Smooth muscle cell (in vitro differentiated cells): ENCODE measurements at regions not wholly inside any gene's neighbourhood (a gene's known extent, or its start where the extent isn't known, plus 50 kb on each side); places are given as distances from the start of the nearest gene placed in this dataset.

ENCODE experiments used
- DNase-seq: peaks from one replicate; lab custom pipeline; 2025; ENCODE audit not compliant: unreplicated experiment; lab: John Stamatoyannopoulos, UW
- H2AFZ ChIP-seq: fragments of 200-600 bp; sonication (generic); 2 replicates; pipeline ENCODE4 v1.6.0; 2016; ENCODE audit warnings: antibody characterized with exemption, low read depth, mild to moderate bottlenecking
- H3F3A ChIP-seq: fragments of 200-600 bp; sonication (generic); 2 replicates; pipeline ENCODE4 v1.6.0; 2017; ENCODE audit warnings: antibody characterized with exemption, low read depth
- H3K27ac ChIP-seq: fragments of 200-600 bp; sonication (generic); 2 replicates; pipeline ENCODE4 v1.5.1; 2016; ENCODE audit warnings: low read depth, mild to moderate bottlenecking
- H3K27me3 ChIP-seq: fragments of 200-600 bp; sonication (generic); 2 replicates; pipeline ENCODE4 v1.6.1; 2016; ENCODE audit warnings: low read depth, mild to moderate bottlenecking
- H3K36me3 ChIP-seq: fragments of 200-600 bp; sonication (generic); 2 replicates; pipeline ENCODE4 v1.5.1; 2016; ENCODE audit warnings: low read depth
- H3K4me1 ChIP-seq: fragments of 200-600 bp; sonication (generic); 2 replicates; pipeline ENCODE4 v1.5.1; 2016; ENCODE audit warnings: low read depth
- H3K4me2 ChIP-seq: fragments of 200-600 bp; sonication (generic); 2 replicates; pipeline ENCODE4 v1.6.0; 2016; ENCODE audit warnings: mild to moderate bottlenecking
- H3K4me3 ChIP-seq: fragments of 200-600 bp; sonication (generic); 2 replicates; pipeline ENCODE4 v1.5.1; 2016; ENCODE audit warnings: mild to moderate bottlenecking
- H3K79me2 ChIP-seq: fragments of 200-600 bp; sonication (generic); 2 replicates; pipeline ENCODE4 v1.6.0; 2016; ENCODE audit warnings: low read depth, mild to moderate bottlenecking
- H3K9ac ChIP-seq: fragments of 200-600 bp; sonication (generic); 2 replicates; pipeline ENCODE4 v1.6.0; 2016; ENCODE audit warnings: low read depth
- H3K9me3 ChIP-seq: fragments of 200-600 bp; sonication (generic); replicated peaks from 2 replicates; pipeline ENCODE4 v1.5.1; 2016; ENCODE audit warnings: low read depth
- H4K20me1 ChIP-seq: fragments of 200-600 bp; sonication (generic); 2 replicates; pipeline ENCODE4 v1.6.0; 2016; ENCODE audit warnings: low read depth
- CTCF ChIP-seq: fragments of 200-600 bp; sonication (generic); IDR thresholded peaks from 2 replicates; pipeline ENCODE4 v1.5.1; 2017; ENCODE audit warnings: borderline replicate concordance, mild to moderate bottlenecking, antibody characterized with exemption; ENCODE audit not compliant: insufficient read depth, poor library complexity, severe bottlenecking
- WGBS: methylation state at CpG from one replicate; pipeline ENCODE4 v1.1.7; 2016; ENCODE audit warnings: low lambda C conversion rate; 5-methylcytosine and 5-hydroxymethylcytosine counted together

- Histone ChIP-seq H3K36me3 (no peaks in the 10 kb centered on the region), H3K79me2 (no peaks in the 10 kb centered on the region), H3K4me3 (no peak overlapping the region), H3F3A (peaks cover 15% of the 10 kb centered on the region), H3K4me2 (peak overlapping the region; percentile 27), H4K20me1 (no peaks in the 10 kb centered on the region), H3K9ac (no peak overlapping the region), H3K4me1 (peaks cover 17% of the 10 kb centered on the region), H3K27me3 (no peaks in the 10 kb centered on the region), H3K9me3 (no peaks in the 10 kb centered on the region), H3K27ac (no peak overlapping the region), H2AFZ (no peak overlapping the region)
- no peak for DNase-seq
- no peak for TF ChIP-seq CTCF
- 44% methylated on average over 4 of the region's 4 CpGs for WGBS
Observed at GRCh38 chr5:124587280-124587679, 159.2 kb downstream of the ZNF608 start.

GRCh38 chr5:124584991-124585715 is 161.3 kb downstream of the ZNF608 start:
- Histone ChIP-seq H3K9me3 (no peaks in the 10 kb centered on the region), H3K79me2 (no peaks in the 10 kb centered on the region), H3K36me3 (no peaks in the 10 kb centered on the region), H3K4me3 (no peak overlapping the region), H3F3A (peaks cover 27% of the 10 kb centered on the region), H3K27me3 (no peaks in the 10 kb centered on the region), H3K27ac (peak overlapping the region; percentile 71), H3K4me1 (peaks cover 34% of the 10 kb centered on the region), H4K20me1 (no peaks in the 10 kb centered on the region), H3K9ac (no peak overlapping the region), H2AFZ (no peak overlapping the region), H3K4me2 (no peak overlapping the region)
- no peak for DNase-seq
- no peak for TF ChIP-seq CTCF
- 82% methylated on average over 4 of the region's 4 CpGs for WGBS

- peaks cover 34% of the 10 kb centered on the region for H3K4me1 ChIP-seq
- H3K27me3 ChIP-seq: no peaks in the 10 kb centered on the region
- H2AFZ ChIP-seq: no peak overlapping the region
- no peak overlapping the region for H3K4me3 ChIP-seq
- WGBS: 47% methylated on average over 7 of the region's 7 CpGs
- no peaks in the 10 kb centered on the region for H3K9me3 ChIP-seq
- TF ChIP-seq CTCF: no peak
- H3K36me3 ChIP-seq: no peaks in the 10 kb centered on the region
- peak overlapping the region; percentile 71 for H3K27ac ChIP-seq
- peak overlapping the region; percentile 32 for H3K4me2 ChIP-seq
- no peak for DNase-seq
- H3K79me2 ChIP-seq: no peaks in the 10 kb centered on the region
- peaks cover 27% of the 10 kb centered on the region for H3F3A ChIP-seq
- no peak overlapping the region for H3K9ac ChIP-seq
- no peaks in the 10 kb centered on the region for H4K20me1 ChIP-seq
Observed at GRCh38 chr5:124583469-124584350, 162.7 kb downstream of the ZNF608 start.
